Activated CD8-positive, alpha-beta T cell treated with anti-CD3 and anti-CD28 coated beads for 36 hours (primary cell): ENCODE measurements at regions not wholly inside any gene's neighbourhood (a gene's known extent, or its start where the extent isn't known, plus 50 kb on each side); places are given as distances from the start of the nearest gene placed in this dataset.

Source experiments
- ATAC-seq: fragments of 200-7000 bp; cut with Tn5 transposase; one replicate; pipeline ENCODE4 v1.10.0; 2021; ENCODE audit warnings: mild to moderate bottlenecking, moderate library complexity
- CTCF ChIA-PET: fragments of 350-600 bp; sonication (Branson Sonifier 250); formaldehyde crosslinking; loops from one replicate; lab custom pipeline; 2021; ENCODE audit warnings: antibody characterized with exemption; lab: Charles Lee
- POLR2A ChIA-PET: fragments of 350-600 bp; sonication (Branson Sonifier 250); formaldehyde crosslinking; loops from one replicate; lab custom pipeline; 2021; ENCODE audit warnings: antibody characterized with exemption; lab: Charles Lee
- DNase-seq: peaks from one replicate; pipeline ENCODE4 v3.0.0-alpha.2; 2020
- H3K27ac Mint-ChIP-seq: one replicate; pipeline ENCODE4 v1.8.0; 2021; ENCODE audit warnings: mild to moderate bottlenecking, mixed read lengths
- H3K27me3 Mint-ChIP-seq: one replicate; pipeline ENCODE4 v1.8.0; 2021; ENCODE audit warnings: mixed read lengths
- H3K36me3 Mint-ChIP-seq: one replicate; pipeline ENCODE4 v1.8.0; 2021; ENCODE audit warnings: low read depth, mixed read lengths
- H3K4me1 Mint-ChIP-seq: one replicate; pipeline ENCODE4 v1.8.0; 2021; ENCODE audit warnings: low read depth, mixed read lengths
- H3K4me3 Mint-ChIP-seq: one replicate; pipeline ENCODE4 v1.8.0; 2021; ENCODE audit warnings: mild to moderate bottlenecking, moderate library complexity, mixed read lengths
- H3K9me3 Mint-ChIP-seq: one replicate; pipeline ENCODE4 v1.8.0; 2021; ENCODE audit warnings: mixed read lengths
- intact Hi-C: fragments of 100-400 bp; cut with micrococcal nuclease; formaldehyde crosslinking; loops from one replicate; pipeline ENCODE4 v1.10.0; 2022
- TF ChIP-seq, protein P1 (sequence below): fragments of 200-600 bp; IDR thresholded peaks from one replicate; pipeline ENCODE4 v1.8.0; 2022; ENCODE audit warnings: antibody characterized with exemption, mild to moderate bottlenecking

DNA sequence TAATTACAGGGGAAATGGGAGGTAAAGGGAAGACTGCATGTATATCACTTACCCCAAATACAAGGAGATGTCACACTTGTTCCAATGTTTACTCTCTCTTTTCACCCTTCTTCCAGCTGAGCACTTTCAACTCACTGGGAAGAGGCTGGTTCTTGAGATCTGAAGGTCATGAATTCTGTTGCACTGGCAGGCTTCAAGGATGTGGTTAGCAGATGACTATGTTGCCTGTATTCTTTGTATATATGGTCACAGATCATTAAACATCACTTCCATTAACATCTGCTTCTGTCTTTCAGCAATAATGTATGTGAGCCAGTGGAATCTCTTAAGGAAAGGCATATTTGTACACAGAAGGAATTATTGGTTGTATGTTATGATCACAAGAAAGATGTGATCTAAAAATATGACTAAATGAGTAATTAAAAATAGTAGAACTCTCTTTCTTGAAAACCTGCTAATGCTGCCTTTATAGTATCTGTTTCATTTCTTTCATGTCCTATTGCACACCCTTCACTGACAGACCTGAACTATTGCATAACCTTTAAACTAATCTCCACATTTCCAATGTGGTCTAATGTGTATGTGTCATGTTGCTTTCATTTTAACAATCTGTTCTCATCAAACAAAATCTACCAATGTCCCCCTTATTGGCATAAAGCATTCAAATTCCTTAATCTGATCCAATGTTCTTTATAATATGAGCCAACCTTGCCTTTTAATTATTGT, 131.4 kb upstream of the EPHA7 start:
- intact Hi-C loops = no loop called here
- ATAC-seq = no peak
- no peak overlapping the region for H3K4me3 Mint-ChIP-seq

DNA sequence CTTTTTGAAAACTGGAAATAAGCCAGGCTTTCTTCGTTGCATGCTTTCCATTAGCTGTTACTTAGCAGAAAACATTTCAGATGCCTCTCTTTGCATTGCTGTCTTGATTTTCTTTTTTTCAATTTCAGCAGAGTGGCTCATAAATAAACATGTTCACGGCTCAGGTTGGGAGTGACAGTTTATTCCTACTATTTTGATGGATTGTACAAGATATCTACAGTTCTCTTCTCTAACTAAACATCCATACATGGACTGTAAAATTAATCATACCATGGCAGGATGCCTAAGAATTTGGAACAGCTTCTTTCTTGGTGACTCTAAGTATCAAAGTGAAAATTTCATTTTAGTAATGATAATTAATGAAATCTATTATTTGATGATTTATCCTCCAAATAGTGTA, 130.5 kb upstream of the EPHA7 start:
- Mint-ChIP-seq H3K4me3 (no peak overlapping the region), H3K27me3 (no peaks in the 10 kb centered on the region), H3K4me1 (no peaks in the 10 kb centered on the region), H3K36me3 (no peaks in the 10 kb centered on the region), H3K9me3 (peaks cover 8% of the 10 kb centered on the region), H3K27ac (no peak overlapping the region)
- intact Hi-C loops = no loop called here
- POLR2A ChIA-PET = no interaction called here
- no peak for ATAC-seq
- CTCF ChIA-PET = no interaction called here
- no peak for DNase-seq
- TF ChIP-seq, protein P1, sequence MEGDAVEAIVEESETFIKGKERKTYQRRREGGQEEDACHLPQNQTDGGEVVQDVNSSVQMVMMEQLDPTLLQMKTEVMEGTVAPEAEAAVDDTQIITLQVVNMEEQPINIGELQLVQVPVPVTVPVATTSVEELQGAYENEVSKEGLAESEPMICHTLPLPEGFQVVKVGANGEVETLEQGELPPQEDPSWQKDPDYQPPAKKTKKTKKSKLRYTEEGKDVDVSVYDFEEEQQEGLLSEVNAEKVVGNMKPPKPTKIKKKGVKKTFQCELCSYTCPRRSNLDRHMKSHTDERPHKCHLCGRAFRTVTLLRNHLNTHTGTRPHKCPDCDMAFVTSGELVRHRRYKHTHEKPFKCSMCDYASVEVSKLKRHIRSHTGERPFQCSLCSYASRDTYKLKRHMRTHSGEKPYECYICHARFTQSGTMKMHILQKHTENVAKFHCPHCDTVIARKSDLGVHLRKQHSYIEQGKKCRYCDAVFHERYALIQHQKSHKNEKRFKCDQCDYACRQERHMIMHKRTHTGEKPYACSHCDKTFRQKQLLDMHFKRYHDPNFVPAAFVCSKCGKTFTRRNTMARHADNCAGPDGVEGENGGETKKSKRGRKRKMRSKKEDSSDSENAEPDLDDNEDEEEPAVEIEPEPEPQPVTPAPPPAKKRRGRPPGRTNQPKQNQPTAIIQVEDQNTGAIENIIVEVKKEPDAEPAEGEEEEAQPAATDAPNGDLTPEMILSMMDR = no peak

More for the DNA sequence above, 131.4 kb upstream of the EPHA7 start:
- CTCF ChIA-PET = no interaction called here
- Mint-ChIP-seq H3K36me3 (no peaks in the 10 kb centered on the region), H3K27me3 (no peaks in the 10 kb centered on the region), H3K27ac (no peak overlapping the region), H3K4me1 (no peaks in the 10 kb centered on the region), H3K9me3 (peaks cover 1% of the 10 kb centered on the region)
- POLR2A ChIA-PET = no interaction called here
- no peak for DNase-seq
- TF ChIP-seq, protein P1 = no peak

DNA sequence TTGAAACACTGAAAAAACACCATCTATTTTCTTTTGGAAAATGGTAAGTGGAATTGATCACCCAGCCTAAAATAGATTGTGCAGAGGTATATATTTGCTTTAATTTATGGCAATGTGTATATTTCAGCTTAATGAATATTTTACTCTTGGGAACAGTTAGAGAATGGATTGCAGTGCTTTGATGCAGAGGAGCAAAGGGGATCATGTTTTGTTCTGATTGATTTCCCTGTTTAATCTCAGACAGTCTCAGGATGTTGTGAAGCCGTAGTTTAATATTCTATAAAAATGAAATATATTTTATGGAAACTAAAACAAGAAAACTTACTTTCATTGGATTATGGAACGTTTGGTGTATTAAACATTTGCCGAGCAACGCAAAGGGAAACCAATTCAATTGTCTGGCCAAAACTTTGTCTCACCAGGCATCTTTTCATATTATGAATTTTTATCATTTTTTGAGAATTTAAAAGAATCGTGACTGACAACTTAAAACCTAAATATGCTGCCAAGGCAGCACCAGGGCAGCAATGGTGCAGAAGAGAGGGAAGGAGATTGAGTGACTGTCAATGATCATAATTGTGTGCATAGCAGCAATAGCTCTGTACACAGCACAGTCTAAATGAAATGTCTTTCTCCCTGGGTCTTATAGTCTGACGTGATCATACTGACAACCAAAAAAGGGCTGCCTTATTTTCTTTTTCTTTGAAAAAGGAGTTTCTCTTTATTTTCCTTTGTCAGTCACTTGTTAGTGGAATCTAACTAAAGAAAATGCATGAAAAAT, 105.5 kb upstream of the EPHA7 start:
- Mint-ChIP-seq H3K27ac (no peak overlapping the region), H3K27me3 (no peaks in the 10 kb centered on the region), H3K9me3 (peaks cover 2% of the 10 kb centered on the region), H3K36me3 (no peaks in the 10 kb centered on the region), H3K4me1 (no peaks in the 10 kb centered on the region), H3K4me3 (no peak overlapping the region)
- intact Hi-C loops = no loop called here
- CTCF ChIA-PET = no interaction called here
- POLR2A ChIA-PET = no interaction called here
- ATAC-seq (no peak), DNase-seq (no peak)
- TF ChIP-seq, protein P1 = no peak

DNA sequence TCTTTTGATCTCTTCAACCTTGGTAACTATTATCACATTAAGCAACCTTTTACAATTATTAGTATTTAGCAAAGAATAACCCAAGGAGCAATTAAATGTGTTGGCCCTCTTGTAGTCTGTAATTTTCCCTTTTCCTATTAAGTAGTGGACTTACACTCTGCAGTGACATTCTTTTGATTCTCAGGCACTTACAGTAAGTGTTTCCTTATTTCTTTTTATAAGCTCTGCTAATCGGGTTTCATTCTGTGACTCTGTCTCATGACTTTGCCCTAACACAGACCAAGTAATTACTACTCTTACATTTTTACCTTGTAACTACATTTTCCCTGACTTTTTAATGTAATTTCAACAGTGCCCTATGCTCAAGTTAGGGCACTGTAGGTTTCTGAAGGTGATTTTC, 104.0 kb upstream of the EPHA7 start:
- Mint-ChIP-seq H3K36me3 (no peaks in the 10 kb centered on the region), H3K4me3 (no peak overlapping the region), H3K9me3 (peaks cover 2% of the 10 kb centered on the region), H3K27ac (no peak overlapping the region), H3K27me3 (no peaks in the 10 kb centered on the region), H3K4me1 (no peaks in the 10 kb centered on the region)
- TF ChIP-seq, protein P1 = no peak
- CTCF ChIA-PET = no interaction called here
- POLR2A ChIA-PET = no interaction called here
- DNase-seq (no peak), ATAC-seq (no peak)
- intact Hi-C loops = no loop called here

DNA sequence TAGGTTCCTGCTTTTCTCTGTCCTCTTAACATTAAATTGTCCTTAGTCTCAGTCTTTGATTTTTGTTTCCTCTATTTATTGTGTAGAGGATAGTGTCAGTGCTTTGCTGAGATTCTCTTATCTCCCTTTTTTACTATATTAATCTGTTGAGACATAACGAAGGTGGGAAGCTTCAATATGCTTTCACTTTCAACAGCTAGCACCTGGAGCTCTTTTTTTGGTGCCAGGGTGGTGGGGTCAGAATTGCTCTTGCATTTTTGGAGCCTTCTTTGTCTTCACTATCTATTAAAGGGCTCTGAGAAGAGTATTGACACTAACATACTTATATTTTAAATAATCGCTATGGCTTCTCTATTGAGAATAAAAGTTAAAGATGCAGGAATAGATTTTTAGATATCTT, 97.1 kb upstream of the EPHA7 start:
- DNase-seq = no peak
- ChIA-PET CTCF (no interaction called here), POLR2A (no interaction called here)
- intact Hi-C loops = no loop called here
- H3K27ac Mint-ChIP-seq = no peak overlapping the region
- H3K4me1 Mint-ChIP-seq = no peaks in the 10 kb centered on the region
- H3K4me3 Mint-ChIP-seq = no peak overlapping the region
- TF ChIP-seq, protein P1 = no peak
- H3K9me3 Mint-ChIP-seq = peaks cover 6% of the 10 kb centered on the region
- H3K36me3 Mint-ChIP-seq = no peaks in the 10 kb centered on the region
- ATAC-seq = no peak
- H3K27me3 Mint-ChIP-seq = no peaks in the 10 kb centered on the region
